NCI-H82 (cell line): ENCODE measurements at regions not wholly inside any gene's neighbourhood (a gene's known extent, or its start where the extent isn't known, plus 50 kb on each side); places are given as distances from the start of the nearest gene placed in this dataset.

Source experiments
- DNase-seq: peaks from one replicate; lab custom pipeline; 2025; lab: John Stamatoyannopoulos, UW

- no peak for DNase-seq
Observed at GRCh38 chr15:87354661-87355410, 901.7 kb downstream of the NTRK3 start.

- DNase-seq = no peak
Observed at GRCh38 chr15:87349181-87349580, 907.4 kb downstream of the NTRK3 start.

- DNase-seq = no peak
Observed at GRCh38 chr15:87348746-87349145, 907.8 kb downstream of the NTRK3 start.

- no peak for DNase-seq
Observed at GRCh38 chr15:87347806-87348515, 908.6 kb downstream of the NTRK3 start.

- DNase-seq = peak; percentile 28
Observed at GRCh38 chr15:87345961-87346360, 910.6 kb downstream of the NTRK3 start.

GRCh38 chr15:87343966-87344365 is 912.6 kb downstream of the NTRK3 start:
- no peak for DNase-seq

- no peak for DNase-seq
Observed at GRCh38 chr15:87340370-87340769, 916.2 kb downstream of the NTRK3 start.

- no peak for DNase-seq
Observed at GRCh38 chr15:87326269-87326668, 930.3 kb downstream of the NTRK3 start.

- no peak for DNase-seq
Observed at GRCh38 chr15:87322870-87323269, 933.7 kb downstream of the NTRK3 start.

GRCh38 chr15:87322265-87322664 is 934.3 kb downstream of the NTRK3 start:
- no peak for DNase-seq

- DNase-seq = no peak
Observed at GRCh38 chr15:87317900-87318299, 938.6 kb downstream of the NTRK3 start.

- no peak for DNase-seq
Observed at GRCh38 chr15:87312221-87312620, 944.3 kb downstream of the NTRK3 start.

- no peak for DNase-seq
Observed at GRCh38 chr15:87300146-87300545, 956.4 kb downstream of the NTRK3 start.

GRCh38 chr15:87294854-87295253 is 961.7 kb downstream of the NTRK3 start:
- DNase-seq = no peak

GRCh38 chr15:87293031-87293430 is 963.5 kb downstream of the NTRK3 start:
- DNase-seq = no peak

- DNase-seq = no peak
Observed at GRCh38 chr15:87287156-87287555, 969.4 kb downstream of the NTRK3 start.

GRCh38 chr15:87269566-87269965 is 987.0 kb downstream of the NTRK3 start:
- DNase-seq = no peak

GRCh38 chr15:87268675-87269074 is 987.9 kb downstream of the NTRK3 start:
- no peak for DNase-seq

- no peak for DNase-seq
Observed at GRCh38 chr15:87267798-87268197, 988.7 kb downstream of the NTRK3 start.

GRCh38 chr15:87263871-87264270 is 992.7 kb downstream of the NTRK3 start:
- DNase-seq = no peak

- DNase-seq = no peak
Observed at GRCh38 chr15:87263296-87263695, 993.2 kb downstream of the NTRK3 start.

- DNase-seq = no peak
Observed at GRCh38 chr15:87245592-87245991, 1010.9 kb downstream of the NTRK3 start.

GRCh38 chr15:87243474-87243873 is 1013.1 kb downstream of the NTRK3 start:
- DNase-seq = peak; percentile 47
